ENCODE measurements at regions not wholly inside any gene's neighbourhood (a gene's known extent, or its start where the extent isn't known, plus 50 kb on each side); places are given as distances from the start of the nearest gene placed in this dataset.

DNA sequence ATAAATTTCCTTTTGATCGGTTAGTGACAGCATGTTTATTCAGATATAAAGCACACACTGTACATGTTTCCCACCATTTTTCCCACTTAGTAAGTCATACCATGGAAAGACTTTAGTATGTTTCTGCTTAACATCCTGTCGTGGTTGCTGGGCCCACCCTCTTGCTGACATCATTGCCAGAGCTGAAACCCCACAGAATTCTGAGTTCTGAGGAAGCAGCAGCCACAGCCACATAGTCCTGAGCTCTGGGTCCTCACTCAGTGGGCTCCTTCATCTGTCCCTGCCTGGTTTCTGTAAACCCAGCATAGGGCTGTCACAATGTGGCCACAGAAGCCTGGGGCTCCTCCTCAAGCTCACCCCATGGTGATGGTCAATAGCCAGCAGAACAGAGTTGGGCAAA is 441.5 kb downstream of the ENC1 start:
- DNase-seq (no peak), ATAC-seq (no peak)
- TF ChIP-seq, protein P1, sequence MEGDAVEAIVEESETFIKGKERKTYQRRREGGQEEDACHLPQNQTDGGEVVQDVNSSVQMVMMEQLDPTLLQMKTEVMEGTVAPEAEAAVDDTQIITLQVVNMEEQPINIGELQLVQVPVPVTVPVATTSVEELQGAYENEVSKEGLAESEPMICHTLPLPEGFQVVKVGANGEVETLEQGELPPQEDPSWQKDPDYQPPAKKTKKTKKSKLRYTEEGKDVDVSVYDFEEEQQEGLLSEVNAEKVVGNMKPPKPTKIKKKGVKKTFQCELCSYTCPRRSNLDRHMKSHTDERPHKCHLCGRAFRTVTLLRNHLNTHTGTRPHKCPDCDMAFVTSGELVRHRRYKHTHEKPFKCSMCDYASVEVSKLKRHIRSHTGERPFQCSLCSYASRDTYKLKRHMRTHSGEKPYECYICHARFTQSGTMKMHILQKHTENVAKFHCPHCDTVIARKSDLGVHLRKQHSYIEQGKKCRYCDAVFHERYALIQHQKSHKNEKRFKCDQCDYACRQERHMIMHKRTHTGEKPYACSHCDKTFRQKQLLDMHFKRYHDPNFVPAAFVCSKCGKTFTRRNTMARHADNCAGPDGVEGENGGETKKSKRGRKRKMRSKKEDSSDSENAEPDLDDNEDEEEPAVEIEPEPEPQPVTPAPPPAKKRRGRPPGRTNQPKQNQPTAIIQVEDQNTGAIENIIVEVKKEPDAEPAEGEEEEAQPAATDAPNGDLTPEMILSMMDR (IDR thresholded peaks at IDR 0.05), result no peak
- Histone ChIP-seq H3K4me1 (peaks cover 13% of the 10 kb centered on the region), H3K27ac (no peak overlapping the region), H3K36me3 (ENCODE audit: insufficient read depth in 1 of 2, low read depth in 1 of 2) (no peaks in the 10 kb centered on the region), H3K9me3 (no peaks in the 10 kb centered on the region), H3K27me3 (ENCODE audit: insufficient read depth in 3 of 3, low read length in 2 of 3) (no peaks in the 10 kb centered on the region), H3K4me3 (no peak overlapping the region)
- WGBS, 3 donors, result 53 to 57% (median 54%) methylated on average over 2 of the region's 2 CpGs
- intact Hi-C loops (cut with DNase I), result no loop called here

DNA sequence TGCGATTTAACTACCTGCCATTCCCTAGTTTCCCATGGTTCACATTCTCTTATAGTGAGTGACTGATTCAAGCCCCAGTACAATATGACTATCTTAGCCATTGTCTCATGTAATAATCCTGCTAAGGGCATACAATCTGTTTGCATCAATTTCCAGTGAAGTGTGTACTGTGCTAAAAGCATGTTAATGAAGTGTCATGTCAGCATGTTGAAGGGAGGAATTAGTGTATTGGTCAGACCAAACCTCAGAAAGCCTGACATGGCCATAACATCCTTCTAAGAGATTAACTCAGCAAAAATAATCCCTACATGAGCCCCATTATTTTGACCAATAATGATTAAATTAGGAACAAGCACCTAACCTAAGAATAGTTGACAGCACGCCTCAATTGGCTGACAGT is 442.4 kb downstream of the ENC1 start:
- Histone ChIP-seq H3K4me3 (no peak overlapping the region), H3K4me1 (peaks cover 13% of the 10 kb centered on the region), H3K27ac (no peak overlapping the region), H3K36me3 (ENCODE audit: insufficient read depth in 1 of 2, low read depth in 1 of 2) (no peaks in the 10 kb centered on the region), H3K27me3 (ENCODE audit: insufficient read depth in 3 of 3, low read length in 2 of 3) (no peaks in the 10 kb centered on the region), H3K9me3 (no peaks in the 10 kb centered on the region)
- no peak for DNase-seq
- no peak for ATAC-seq
- TF ChIP-seq, protein P1 (IDR thresholded peaks at IDR 0.05), result no peak
- intact Hi-C loops (cut with DNase I), result no loop called here
- WGBS, 3 donors, result 86 to 97% (median 90%) methylated on average over 2 of the region's 2 CpGs

DNA sequence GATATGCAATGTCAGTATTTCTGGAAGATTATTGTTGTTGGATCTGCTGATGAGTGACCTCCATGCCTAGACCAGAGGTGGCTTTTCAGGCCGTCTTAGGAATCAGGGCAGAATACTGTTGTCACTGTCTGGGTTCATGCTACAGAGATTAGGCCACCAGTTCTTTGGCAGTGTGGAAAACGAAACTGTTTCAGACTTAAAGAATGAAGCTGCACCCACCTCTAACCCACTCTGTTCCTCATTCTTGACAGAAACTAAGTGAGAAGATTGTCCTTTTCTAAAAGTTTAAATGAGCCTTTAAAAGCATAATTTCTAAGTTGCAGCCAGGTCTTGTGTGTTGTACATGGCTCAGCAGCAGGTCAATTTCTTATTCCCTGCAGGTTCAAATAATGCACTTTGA is 444.3 kb downstream of the ENC1 start:
- ATAC-seq (no peak), DNase-seq (no peak)
- Histone ChIP-seq H3K27ac (no peak overlapping the region), H3K4me3 (no peak overlapping the region), H3K4me1 (peaks cover 4% of the 10 kb centered on the region), H3K9me3 (no peaks in the 10 kb centered on the region), H3K27me3 (ENCODE audit: insufficient read depth in 3 of 3, low read length in 2 of 3) (no peaks in the 10 kb centered on the region), H3K36me3 (ENCODE audit: insufficient read depth in 1 of 2, low read depth in 1 of 2) (no peaks in the 10 kb centered on the region)
- TF ChIP-seq, protein P1 (IDR thresholded peaks at IDR 0.05), result no peak
- WGBS, 3 donors, result 86 to 87% (median 87%) methylated on average over 2 of the region's 2 CpGs
- intact Hi-C loops (cut with DNase I), result no loop called here

DNA sequence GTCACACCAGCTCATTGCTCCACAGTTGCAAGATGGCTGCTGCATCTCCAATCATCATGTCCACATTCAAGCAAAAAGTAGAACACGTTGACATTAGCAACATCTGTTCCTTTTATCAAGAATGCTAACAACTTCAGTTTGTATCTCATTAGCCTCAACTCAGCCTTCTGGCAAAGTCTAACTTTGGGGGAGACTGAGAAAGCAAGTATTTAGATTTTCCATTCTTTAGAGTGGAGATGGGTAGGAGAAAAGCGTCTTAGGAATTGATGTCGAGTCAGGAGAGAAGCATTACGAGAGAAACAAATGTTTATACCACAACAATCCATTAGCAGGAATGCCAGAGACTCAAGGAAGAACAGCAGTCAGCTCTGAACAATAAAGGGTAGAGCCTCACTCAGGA is 446.3 kb downstream of the ENC1 start:
- H3K27me3 ChIP-seq (ENCODE audit: insufficient read depth in 3 of 3, low read length in 2 of 3), result no peaks in the 10 kb centered on the region

More for the DNA sequence above, 446.3 kb downstream of the ENC1 start:
- Histone ChIP-seq H3K27ac (no peak overlapping the region), H3K36me3 (ENCODE audit: insufficient read depth in 1 of 2, low read depth in 1 of 2) (no peaks in the 10 kb centered on the region), H3K4me1 (no peaks in the 10 kb centered on the region), H3K9me3 (no peaks in the 10 kb centered on the region), H3K4me3 (no peak overlapping the region)
- intact Hi-C loops (cut with DNase I), result no loop called here
- TF ChIP-seq, protein P1 (IDR thresholded peaks at IDR 0.05), result no peak
- no peak for ATAC-seq
- DNase-seq, result no peak
- WGBS, 3 donors, result 79 to 90% (median 83%) methylated on average over 4 of the region's 4 CpGs
